ENCODE measurements at regions not wholly inside any gene's neighbourhood (a gene's known extent, or its start where the extent isn't known, plus 50 kb on each side); places are given as distances from the start of the nearest gene placed in this dataset.

DNA sequence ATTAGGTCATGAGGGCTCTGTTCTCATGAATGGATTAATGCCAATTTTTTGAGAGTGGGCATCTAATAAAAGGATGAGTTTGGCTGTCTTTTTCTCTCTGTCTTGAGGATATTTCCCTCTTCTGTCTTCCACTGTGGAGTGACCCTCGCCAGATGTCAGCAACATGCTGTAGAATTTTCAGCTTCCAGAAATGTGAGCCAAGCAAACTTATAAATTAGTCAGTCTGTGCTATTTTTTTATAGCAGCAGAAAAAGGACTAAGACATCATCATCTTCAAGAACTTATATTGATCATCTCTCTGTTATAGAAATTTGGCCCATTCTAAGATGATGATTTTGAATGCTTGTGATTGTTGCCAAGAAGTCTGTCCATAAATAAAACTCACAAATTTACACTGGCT lies 431.4 kb downstream of the FGF9 start:
- FAIRE-seq: no peak

DNA sequence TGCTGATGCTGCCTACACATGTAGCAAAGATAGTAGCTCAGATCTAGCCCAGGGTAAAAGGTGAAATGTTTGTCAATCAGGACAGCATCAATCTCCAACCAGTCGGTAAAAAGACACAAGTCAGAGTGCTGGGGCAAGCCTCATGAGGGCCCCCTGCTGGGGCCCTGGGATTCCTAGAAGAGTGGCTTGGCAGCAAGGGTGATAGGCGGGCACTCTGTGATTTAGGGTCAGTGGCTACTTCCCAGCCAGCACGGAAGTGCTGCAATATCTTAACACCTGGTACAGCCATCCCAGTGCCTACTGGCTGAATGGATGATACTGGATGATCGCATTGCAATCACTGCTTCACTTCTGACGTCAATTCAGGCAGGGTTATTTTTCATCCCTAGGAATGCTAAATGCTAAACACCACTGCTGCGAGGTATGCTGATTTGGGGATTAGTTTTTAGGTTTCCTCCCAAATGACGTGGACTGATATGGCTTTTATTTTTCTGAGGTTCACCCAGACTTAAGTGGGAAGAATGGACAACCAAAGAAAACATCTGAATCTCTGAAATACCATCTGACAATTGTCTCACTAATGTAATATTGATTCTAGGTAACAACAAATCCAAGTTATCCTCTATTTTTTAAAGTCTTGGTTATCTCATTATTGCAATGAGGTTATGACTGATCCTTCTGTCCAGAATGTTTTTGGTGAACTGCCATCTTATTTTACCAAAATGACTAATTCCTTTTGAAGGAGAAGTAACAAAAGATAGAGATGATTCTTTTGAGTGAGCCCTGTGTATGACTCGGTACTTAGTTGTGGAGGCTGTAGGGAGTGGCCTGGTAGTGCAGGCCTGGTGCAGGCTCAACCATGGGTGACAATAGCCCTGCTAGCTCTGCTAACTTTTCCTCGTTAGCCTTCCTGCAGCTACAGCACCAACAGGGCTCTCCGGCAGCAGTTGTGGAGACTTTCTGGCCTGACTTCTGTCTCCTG lies 432.5 kb downstream of the FGF9 start:
- FAIRE-seq: no peak

DNA sequence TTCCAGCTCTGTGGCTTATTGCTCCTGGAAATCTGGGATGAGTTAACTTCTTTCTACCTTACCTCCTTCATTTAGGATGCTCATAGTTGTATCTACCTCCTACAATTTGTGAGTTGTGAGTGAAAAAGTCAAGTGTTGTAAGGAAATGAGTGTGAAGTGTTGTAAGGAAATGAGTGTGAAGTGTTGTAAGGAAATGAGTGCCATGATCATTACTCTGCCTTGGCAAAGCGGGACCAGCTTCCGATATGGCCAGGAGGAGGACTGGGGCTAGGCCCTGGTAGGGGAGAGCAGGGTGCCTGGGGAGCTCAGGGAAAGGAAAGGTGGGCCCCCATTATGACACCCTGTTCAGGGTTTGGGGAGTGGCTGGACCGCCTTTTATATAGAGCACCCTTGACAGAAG lies 435.2 kb downstream of the FGF9 start:
- no peak for FAIRE-seq

DNA sequence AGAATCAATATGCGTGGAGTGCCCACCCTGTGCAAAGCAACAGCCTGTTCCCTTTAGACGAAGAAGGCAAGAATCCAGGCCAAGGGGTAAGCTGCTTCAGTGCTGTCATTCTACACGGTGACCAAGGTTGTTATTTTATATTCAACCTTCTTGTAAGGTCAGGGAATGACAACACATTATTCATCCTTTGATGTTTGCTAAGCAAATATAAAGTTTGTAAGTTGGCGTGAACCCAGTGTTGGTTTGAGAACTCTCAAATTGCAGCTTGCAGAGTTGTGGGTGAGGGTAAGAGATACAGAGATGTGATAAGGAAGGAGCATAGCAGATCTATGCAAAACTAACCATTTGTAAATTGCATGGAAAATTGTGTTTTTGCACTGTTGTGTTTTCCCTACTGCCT lies 436.7 kb downstream of the FGF9 start:
- FAIRE-seq: no peak

DNA sequence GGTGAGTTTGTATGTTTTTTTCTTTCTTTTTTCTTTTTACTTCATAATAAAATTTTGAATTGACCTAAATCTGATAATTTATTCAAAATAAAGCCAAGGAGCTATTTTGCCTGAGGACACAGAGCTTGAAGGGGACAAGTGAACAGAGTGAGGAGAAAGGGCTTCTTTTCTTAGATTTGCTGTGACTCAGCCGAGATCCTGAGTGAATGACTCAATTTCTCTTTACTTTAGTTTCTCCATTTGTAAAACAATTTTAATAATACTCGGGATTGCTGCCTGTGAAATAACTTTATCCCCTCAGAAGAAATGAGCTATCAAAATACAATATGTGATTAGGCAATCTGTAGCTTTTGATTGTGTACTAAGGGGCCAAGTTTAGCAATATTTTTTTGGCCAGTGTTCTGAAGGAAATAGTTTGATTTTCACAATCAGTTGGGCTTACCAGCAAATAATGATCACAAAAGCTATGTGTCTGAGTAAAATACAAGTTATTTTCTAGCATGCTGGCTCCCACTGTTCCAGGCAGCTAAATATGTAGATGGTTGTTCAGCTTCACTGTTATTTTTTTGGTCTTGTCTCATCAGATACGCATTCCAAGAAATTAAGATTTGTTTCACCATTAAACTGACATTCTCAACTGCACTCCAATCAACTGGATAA lies 437.5 kb downstream of the FGF9 start:
- FAIRE-seq: no peak

DNA sequence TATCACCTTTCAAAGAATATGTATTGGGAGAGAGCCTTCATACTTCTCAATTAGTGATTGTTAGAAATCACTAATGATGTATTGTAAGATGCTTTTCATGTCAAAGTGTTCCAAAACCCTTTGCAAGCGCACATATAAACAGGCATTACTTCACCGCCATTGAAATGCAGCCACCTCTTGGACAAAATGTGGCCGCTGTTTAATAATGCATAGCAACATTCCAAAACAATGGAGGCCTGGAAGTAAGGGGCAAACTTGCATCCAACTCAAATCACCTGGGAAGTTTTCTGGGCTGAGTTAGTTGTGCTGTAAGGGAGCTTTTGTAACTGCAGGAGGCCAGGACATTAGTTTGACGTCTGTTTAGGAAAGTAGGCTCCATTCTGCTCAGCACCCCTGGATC lies 438.1 kb downstream of the FGF9 start:
- no peak for FAIRE-seq

DNA sequence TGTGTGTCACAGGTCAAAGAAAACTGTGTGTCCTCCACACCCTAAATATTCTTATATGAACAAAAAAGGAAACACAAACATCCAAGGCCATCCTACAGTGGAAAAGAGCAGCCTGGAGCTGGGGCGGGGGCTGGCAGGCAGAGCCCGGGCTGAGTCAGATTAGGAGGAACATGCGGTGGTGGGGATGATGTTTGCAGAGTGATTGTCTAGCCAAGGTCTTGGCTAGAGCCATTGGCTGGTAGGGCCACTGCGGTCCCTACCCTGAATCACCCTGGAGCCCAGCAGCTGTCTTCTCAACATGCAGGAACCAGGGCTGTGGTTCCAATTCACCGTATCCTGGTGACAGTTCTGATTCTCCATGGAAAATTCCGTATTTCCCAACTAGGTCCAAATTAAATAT lies 439.5 kb downstream of the FGF9 start:
- FAIRE-seq: no peak

DNA sequence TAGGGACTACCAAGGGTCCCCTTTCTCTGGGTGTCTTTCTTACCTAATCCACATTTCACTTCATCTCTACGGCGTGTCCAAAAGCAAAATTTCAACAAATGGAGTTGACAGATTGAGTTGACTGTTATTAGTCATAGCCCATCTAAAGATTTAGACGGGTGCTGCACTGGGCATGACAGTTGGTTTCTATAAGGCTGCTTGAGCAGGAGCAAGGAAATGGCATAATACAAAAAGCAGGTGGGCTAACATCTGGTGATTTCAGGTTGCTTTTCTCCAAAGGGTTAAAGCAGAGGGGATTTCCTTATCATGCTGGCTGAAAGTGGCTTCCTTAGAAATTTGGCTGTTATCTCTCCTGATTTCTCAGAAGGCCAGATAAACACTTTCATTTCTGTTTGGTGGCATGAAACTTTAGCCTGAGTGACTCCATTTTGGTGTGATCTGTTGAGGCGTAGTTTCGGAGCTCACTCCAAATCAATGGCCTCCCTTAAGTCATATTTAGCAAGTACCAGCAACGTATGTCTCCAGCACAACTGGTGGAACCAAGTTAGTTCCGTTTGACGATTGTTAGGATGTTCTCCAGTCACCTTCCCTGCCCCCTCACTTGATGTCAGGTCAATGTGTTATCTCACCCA lies 440.4 kb downstream of the FGF9 start:
- no peak for FAIRE-seq

DNA sequence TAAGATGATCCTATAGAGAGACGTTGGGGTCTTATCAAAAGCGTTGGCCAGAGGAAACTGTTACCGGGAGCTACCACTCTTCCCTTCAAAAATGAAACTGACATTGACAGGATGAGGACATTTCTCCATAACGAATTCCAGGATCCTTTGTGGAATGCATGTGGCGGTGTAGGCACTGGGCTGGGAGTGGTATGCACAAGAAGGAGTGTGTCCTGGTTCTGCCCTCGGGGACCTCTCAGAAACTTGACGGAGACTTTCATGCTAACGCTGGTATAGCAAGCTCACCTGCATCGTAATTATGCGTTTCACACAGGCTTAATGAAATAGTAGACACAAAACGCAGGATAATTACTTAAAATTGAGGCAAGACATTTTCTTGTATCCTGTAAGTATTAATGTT lies 441.1 kb downstream of the FGF9 start:
- FAIRE-seq: no peak

DNA sequence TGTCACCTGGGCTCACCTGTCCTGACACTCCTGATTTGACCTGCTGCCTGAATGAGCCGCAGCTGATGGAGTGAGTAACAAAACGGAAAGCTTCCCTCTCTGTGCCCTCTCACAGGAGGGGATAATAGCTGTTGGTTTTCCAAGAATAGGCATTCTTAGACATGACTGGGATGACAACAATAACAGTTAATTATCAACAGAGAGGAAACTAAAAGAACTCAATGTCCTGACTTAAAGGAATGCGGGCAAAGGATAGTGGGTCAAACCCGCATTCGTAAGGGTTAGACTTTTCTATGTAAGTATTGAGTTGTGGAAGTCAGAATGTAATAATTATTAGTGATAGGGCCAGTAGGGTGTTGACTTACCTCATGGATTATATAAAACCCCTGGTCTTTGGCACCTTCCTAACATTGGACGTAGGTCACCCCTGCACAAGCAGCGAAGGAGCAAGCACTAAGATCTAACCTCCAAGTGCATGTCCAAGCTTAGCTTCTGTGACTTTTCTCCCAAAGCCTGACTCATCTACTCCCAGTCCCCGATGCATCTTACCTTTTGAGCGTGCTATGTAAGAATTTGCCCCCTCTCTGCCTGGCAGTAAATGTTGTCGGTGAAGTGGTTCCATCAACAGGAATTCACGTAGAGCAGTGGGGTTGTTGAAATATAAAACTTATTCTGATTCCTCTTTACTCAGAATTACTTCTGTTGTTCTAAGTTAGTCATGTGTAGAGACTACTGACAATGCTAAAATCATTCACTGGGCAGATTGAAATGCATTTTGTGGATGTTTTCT lies 442.3 kb downstream of the FGF9 start:
- no peak for FAIRE-seq

DNA sequence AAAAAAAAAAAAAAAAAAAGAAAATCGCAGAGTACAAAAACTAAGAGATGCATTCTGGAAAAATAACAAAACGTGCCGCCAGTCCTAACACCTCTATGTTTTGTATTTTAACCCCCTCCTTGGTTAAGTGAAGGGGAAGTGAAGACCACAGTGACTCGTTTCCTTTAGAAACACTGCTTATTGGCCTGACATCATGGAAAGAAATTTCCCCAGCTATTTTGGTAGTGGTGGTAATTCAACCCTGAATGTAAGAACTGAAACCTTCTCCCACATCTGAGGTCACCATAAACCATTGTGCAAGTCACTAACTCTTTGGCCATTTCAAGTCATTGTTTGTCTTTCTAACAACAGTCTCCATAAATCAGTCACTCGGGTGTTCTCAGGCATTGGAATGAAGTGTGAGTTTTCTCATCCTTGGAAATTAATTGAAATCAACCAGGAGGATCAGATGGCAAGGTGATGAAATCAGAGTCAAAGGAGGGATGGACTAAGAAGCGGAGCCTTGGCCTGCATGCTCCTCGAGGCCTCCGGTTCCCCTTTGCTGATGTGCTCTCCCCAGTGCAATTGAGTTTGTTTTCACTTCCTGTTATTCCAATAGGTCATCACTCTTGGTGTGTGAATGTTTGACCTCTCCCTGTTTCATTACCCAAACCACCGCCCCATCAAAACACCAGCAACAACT lies 443.9 kb downstream of the FGF9 start:
- FAIRE-seq: no peak

DNA sequence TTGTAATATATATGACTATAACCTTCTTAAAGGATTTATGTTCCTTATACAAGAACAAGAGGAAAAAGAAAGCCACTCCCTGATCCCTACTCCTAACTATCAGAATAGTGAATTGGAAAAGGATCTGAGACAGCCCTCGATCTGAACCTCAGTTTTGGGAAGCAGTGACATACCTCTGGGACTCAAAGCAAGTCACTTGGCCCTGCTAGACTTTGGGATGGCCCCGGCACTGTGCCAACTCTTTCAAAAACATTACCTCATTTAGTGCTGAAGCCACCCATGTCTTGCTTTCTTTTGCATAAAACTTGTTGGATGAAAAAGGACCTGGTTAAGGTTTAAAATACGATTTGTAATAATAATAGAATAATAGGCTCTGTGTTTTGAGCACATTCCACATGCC lies 447.3 kb downstream of the FGF9 start:
- FAIRE-seq: no peak

DNA sequence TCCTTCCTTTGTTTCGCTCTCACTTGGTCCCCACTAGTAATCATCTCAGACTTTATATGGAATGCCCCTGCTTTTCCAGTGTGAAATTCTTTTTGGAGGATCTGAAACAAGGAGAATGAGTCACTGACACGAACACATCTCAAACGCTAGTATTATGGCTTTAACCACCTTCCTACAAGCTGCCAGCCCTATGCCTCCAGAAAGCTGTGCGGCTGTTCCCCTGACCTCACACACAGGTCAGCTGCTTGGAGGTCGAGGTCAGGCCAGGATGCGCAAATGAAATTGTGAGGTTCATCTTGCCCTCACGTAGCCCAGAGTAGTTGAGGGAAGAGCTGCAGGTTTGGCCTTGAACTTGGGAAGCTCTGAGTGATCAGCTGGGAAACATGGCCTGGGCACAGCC lies 449.8 kb downstream of the FGF9 start:
- no peak for FAIRE-seq

DNA sequence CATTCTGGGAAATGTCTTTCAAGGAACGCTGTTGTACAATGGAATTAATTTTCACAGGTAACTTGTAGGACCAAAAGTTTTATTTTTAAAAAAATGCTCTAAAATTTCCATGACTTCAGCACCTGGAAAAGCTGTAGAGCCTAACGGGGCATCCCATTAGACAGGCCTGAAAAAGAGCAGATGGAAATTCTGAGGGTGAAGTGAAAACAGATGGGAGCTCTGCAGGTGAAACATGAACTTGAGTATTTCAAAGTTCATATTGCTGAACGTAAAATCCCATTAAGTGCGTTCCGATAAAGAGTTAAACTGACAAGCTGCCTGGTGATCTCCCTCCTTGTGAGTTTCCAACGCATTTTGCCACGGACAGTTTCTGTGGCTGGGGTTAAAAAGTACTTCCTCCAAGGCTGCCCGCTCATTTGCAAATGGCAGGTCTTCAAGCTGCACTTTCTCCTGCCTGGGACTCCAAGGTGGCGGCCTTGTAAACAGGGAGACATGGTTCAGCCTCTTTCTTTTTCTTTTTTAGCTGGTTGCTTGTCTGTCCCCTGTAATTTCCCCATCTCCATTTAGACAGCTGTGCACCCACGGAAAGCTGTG lies 450.4 kb downstream of the FGF9 start:
- FAIRE-seq: no peak

DNA sequence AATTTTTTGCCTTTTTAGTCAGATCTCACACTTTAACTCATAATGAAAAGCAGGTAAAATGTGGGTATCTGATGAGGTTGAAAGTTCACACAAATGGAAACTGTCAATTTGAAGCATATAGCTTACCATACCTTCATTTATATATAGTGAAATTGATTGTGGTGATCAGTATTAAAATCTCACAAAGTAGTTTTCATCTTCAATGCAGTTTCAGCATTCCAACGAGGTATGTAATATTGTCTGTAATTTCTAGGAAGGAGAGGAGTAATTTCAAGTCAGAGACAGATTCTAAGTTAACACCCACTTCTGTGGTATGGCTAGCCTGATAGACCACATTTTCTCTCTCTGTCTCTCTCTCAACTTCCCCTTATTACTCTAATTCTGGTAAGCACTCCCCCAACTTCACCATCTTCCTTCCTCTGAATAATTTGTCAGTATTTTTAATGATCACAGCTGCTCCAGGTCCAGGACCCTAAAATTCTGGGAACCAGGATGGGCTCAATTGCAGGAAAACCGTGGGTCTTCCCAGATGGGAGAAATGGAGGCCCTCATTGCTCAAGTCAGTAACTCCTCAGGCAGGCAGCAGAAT lies 455.7 kb downstream of the FGF9 start:
- FAIRE-seq: no peak

DNA sequence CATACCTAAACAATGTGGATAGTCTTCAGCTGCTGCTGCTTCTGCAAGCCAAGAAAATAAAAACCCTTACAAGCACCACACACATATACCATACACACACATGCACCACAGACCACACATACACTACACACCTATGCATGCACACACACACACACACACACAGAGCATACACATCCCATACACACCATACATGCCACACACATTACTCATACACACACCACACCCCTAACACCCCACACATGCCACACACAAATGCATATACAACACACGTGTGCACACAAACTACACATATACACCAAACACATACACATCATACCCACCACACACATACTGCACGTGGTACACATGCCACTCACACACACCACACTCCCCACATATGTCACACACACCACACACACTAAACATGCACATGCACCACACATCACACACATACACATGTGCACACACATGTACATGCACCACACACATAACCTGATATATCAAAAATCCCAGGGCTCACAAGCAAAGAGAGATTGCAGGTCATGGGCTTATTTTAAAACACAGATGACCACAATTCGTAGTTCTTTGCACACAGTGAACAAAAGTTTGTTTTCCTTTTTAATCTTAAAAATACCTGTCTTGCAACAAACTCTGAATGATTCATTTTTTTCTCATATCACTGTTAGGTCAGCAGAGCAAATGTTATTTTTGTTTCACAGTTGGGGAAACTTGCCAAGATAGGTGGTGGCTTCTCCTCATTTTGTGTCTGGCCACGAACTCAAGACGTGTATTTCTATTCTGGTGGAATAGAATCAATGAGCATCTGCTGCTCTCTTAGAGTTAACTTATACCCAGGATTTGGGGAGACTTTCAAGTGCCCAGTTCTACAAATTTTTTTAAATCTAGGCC lies 456.6 kb downstream of the FGF9 start:
- FAIRE-seq: no peak

DNA sequence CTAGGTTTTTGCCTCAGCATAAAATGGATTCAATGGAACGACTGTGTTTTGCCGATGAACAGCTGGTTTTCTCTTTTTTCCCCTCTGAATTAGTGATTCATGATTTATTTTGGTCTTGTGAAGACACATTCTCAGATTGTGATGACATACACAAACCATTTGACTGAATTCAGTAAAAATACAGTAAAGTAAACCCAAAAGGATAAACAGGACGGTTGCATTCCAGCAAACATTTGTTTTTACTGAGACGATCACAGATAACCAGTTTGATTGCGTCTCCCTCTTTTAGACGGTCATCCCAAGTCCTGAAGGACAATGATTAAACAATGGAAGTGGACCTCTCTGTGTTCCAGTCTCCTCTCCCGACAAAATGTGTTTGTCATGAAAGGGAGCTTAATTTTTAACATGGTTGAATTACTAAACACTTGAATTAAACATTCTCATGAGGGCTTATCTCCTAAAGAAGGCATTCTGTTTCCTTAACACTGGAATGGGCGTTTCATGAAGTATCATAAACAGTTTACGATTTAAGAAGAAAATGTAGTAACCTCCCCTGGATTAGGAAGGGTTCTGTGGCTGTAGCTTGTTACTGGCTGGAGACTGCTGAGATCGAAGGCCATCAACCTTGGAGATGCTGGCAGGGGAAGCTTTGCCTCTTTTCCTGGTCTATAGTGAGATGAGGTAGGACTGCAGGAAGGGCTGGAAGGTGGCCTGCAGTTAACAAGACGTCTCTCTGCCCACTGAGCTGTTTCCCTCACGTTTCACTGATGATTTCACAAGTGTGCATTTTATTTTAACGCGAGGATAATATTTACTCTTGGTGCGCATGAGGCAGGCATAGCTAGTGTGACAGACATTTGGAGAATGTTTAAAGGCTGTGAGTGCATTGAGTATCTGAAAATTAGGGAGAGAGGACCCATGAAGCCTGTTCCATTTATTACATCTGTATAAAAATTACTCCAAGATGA lies 457.9 kb downstream of the FGF9 start:
- FAIRE-seq: no peak

DNA sequence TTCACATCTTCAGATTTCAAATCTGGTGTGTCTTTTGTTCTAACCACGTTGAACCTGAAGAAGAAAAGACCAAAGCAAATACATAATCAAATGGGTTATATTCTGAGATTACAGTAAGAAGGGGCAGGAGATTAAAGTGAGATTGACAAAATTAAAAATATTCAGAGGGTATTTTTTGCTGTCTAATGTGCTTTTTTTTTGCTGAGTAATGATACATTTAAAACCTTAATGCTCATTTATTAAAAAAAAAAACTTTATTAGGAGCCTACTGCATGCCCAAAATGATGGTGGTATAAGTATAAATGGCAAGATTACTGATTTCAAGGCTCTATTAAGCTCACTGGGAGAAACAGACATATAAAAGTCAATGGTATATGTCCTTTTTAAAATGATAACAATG lies 459.4 kb downstream of the FGF9 start:
- FAIRE-seq: no peak

DNA sequence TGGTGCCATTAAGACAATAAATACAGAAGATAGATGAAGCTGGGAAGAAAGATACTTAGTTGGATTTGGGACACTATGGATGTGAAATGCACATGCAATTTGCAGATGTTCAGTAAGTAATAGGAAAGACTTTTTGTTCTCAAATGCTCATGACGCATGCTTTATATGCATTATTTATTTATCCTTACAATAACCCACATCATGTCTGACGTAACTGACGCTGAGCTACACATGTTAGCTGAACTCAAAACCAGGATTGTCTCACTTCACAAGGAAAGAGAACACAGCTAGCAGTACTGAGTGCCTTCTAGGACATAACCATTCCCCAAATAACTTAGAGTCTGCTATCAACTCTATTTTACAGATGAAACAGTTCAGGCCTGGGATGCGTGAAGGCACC lies 463.4 kb downstream of the FGF9 start:
- no peak for FAIRE-seq

All from colon (tissue), 2 donors.